ENCODE measurements at regions not wholly inside any gene's neighbourhood (a gene's known extent, or its start where the extent isn't known, plus 50 kb on each side); places are given as distances from the start of the nearest gene placed in this dataset.

- intact Hi-C loops (cut with DNase I; ENCODE audit: low total_unique reads), result no loop called here
- Histone ChIP-seq H3K4me1 (no peaks in the 10 kb centered on the region), H3K36me3 (no peaks in the 10 kb centered on the region), H3K27me3 (replicated peaks in 1 of 7) (no peaks in the 10 kb centered on the region), H3K27ac (no peak overlapping the region), H3K9me3 (peaks cover 0 to 4% (median under 1%) of the 10 kb centered on the region in 8 donors), H3K4me3 (no peak overlapping the region)
- TF ChIP-seq POLR2AphosphoS5 (IDR thresholded peaks at IDR 0.05) (no peak), POLR2A (IDR thresholded peaks at IDR 0.05) (no peak), CTCF (IDR thresholded peaks at IDR 0.05 in 8 of 11, conservative IDR thresholded peaks at IDR 0.05 in 3 of 11) (no peak)
- no peak for DNase-seq
- WGBS, 5 donors, result 57 to 66% (median 59%) methylated on average over 3 of the region's 3 CpGs
Measured at GRCh38 chr5:17037751-17038150, 101.7 kb upstream of the MYO10 start.

- Histone ChIP-seq H3K9me3 (peaks cover 0 to 4% (median 0%) of the 10 kb centered on the region in 8 donors), H3K27me3 (replicated peaks in 1 of 7) (no peaks in the 10 kb centered on the region), H3K36me3 (no peaks in the 10 kb centered on the region), H3K27ac (no peak overlapping the region), H3K4me1 (no peaks in the 10 kb centered on the region), H3K4me3 (no peak overlapping the region)
- intact Hi-C loops (cut with DNase I; ENCODE audit: low total_unique reads), result no loop called here
- TF ChIP-seq POLR2AphosphoS5 (IDR thresholded peaks at IDR 0.05), result no peak
- no peak for DNase-seq
- 78 to 98% (median 93%) methylated on average over 2 of the region's 2 CpGs for WGBS, 5 donors
Measured at GRCh38 chr5:17039170-17039569, 103.1 kb upstream of the MYO10 start.

- TF ChIP-seq CTCF (IDR thresholded peaks at IDR 0.05 in 8 of 11, conservative IDR thresholded peaks at IDR 0.05 in 3 of 11) (no peak), POLR2A (IDR thresholded peaks at IDR 0.05) (no peak), POLR2AphosphoS5 (IDR thresholded peaks at IDR 0.05) (no peak)
- intact Hi-C loops (cut with DNase I; ENCODE audit: low total_unique reads), result no loop called here
- no peak for DNase-seq
- H3K36me3 ChIP-seq, result no peaks in the 10 kb centered on the region
- whole genome bisulfite sequencing, 5 donors, result 83 to 92% (median 91%) methylated on average over 5 of the region's 5 CpGs
- H3K9me3 ChIP-seq, result peaks cover 0 to 4% (median 0%) of the 10 kb centered on the region in 8 donors
- no peaks in the 10 kb centered on the region for H3K27me3 ChIP-seq (replicated peaks in 1 of 7)
- H3K27ac ChIP-seq, result no peak overlapping the region
- H3K4me1 ChIP-seq, result no peaks in the 10 kb centered on the region
- no peak overlapping the region for H3K4me3 ChIP-seq
Measured at GRCh38 chr5:17042041-17042440, 106.0 kb upstream of the MYO10 start.

GRCh38 chr5:17046320-17046719, 110.2 kb upstream of the MYO10 start:
- no peak overlapping the region for H3K27ac ChIP-seq
- TF ChIP-seq POLR2A (IDR thresholded peaks at IDR 0.05) (no peak), CTCF (IDR thresholded peaks at IDR 0.05 in 8 of 11, conservative IDR thresholded peaks at IDR 0.05 in 3 of 11) (no peak), POLR2AphosphoS5 (IDR thresholded peaks at IDR 0.05) (no peak)
- H3K36me3 ChIP-seq, result no peaks in the 10 kb centered on the region
- no peak for DNase-seq
- no peaks in the 10 kb centered on the region for H3K27me3 ChIP-seq (replicated peaks in 1 of 7)
- no peaks in the 10 kb centered on the region for H3K9me3 ChIP-seq
- intact Hi-C loops (cut with DNase I; ENCODE audit: low total_unique reads), result no loop called here
- H3K4me1 ChIP-seq, result no peaks in the 10 kb centered on the region
- no peak overlapping the region for H3K4me3 ChIP-seq

GRCh38 chr5:17050236-17050635, 114.1 kb upstream of the MYO10 start:
- Histone ChIP-seq H3K9me3 (no peaks in the 10 kb centered on the region), H3K27ac (no peak overlapping the region), H3K4me1 (no peaks in the 10 kb centered on the region), H3K27me3 (replicated peaks in 1 of 7) (no peaks in the 10 kb centered on the region), H3K4me3 (no peak overlapping the region), H3K36me3 (no peaks in the 10 kb centered on the region)
- intact Hi-C loops (cut with DNase I; ENCODE audit: low total_unique reads), result no loop called here
- TF ChIP-seq POLR2A (IDR thresholded peaks at IDR 0.05), result no peak
- no peak for TF ChIP-seq POLR2AphosphoS5 (IDR thresholded peaks at IDR 0.05)
- TF ChIP-seq CTCF (IDR thresholded peaks at IDR 0.05 in 8 of 11, conservative IDR thresholded peaks at IDR 0.05 in 3 of 11), result no peak
- no peak for DNase-seq
- 74 to 96% (median 88%) methylated on average over 3 of the region's 3 CpGs for WGBS, 5 donors

All from spleen (tissue), 11 donors.